Retinal pigment epithelial cell (primary cell): ENCODE measurements at regions not wholly inside any gene's neighbourhood (a gene's known extent, or its start where the extent isn't known, plus 50 kb on each side); places are given as distances from the start of the nearest gene placed in this dataset.

ENCODE experiments used
- DNase-seq: peaks from one replicate; pipeline ENCODE4 v3.0.0-alpha.2; 2010; ENCODE audit warnings: low read depth
- H3K4me3 ChIP-seq: 2 replicates; pipeline ENCODE4 v1.5.1; 2011; ENCODE audit warnings: mild to moderate bottlenecking, low read length, control low read depth, moderate library complexity
- TF ChIP-seq, protein P1 (sequence below): conservative IDR thresholded peaks from 2 replicates; pipeline ENCODE4 v1.5.1; 2011; ENCODE audit warnings: low read depth, low read length, control low read depth, inconsistent platforms

DNA sequence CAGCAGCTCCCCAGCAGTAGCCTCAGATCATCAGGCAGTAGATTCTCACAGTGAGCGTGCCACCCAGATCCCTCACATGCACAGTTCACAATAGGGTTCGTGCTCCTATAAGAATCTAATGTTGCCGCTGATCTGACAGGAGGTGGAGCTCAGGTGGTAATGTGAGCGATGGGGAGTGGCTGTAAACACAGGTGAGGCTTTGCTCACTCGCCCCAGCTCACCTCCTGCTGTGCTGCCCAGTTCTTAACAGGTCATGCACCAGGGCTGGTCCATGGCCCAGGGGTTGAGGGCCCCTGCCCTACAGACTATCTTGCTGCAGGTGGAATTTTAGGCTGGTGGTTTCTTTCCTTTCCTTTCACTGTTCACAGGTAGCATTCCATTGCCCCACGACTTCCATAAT is 100.2 kb downstream of the MRPL36 start:
- DNase-seq, result no peak
- TF ChIP-seq, protein P1, sequence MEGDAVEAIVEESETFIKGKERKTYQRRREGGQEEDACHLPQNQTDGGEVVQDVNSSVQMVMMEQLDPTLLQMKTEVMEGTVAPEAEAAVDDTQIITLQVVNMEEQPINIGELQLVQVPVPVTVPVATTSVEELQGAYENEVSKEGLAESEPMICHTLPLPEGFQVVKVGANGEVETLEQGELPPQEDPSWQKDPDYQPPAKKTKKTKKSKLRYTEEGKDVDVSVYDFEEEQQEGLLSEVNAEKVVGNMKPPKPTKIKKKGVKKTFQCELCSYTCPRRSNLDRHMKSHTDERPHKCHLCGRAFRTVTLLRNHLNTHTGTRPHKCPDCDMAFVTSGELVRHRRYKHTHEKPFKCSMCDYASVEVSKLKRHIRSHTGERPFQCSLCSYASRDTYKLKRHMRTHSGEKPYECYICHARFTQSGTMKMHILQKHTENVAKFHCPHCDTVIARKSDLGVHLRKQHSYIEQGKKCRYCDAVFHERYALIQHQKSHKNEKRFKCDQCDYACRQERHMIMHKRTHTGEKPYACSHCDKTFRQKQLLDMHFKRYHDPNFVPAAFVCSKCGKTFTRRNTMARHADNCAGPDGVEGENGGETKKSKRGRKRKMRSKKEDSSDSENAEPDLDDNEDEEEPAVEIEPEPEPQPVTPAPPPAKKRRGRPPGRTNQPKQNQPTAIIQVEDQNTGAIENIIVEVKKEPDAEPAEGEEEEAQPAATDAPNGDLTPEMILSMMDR, result no peak
- no peak overlapping the region for H3K4me3 ChIP-seq

DNA sequence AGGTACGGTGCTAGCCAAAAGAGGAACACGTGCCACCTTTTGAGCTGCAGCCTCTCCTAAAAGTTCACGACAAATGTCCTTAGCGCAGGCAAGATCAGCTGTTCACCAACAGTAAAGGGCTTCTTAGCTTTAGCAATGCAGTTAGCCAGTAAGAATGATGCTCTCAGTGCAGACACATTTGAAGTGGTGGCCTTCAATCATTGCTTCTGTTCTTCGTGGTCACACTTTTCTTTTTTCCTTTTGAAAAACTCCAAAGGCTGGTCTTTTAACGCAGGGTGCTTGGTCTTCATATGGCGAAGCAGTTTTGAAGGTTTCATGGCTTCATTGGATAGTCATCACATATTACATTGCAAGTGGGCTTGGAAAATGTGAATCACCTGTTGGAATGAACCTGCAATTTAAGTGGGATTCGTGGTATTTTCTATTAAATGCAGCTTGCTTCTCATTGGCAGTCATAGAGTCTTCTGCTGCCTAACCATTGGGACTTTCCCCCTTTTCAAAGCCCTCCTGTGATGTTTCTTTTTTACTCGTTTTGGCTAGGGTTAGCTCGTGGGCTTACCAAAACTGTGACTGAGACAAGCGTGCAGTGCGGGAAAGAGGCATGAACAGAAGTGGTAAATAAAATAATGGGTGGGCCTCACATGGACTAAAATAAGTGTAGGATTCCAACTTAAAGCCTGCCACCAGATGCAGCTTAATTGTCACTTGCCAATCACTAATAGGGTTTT is 100.9 kb downstream of the MRPL36 start:
- no peak overlapping the region for H3K4me3 ChIP-seq
- TF ChIP-seq, protein P1, result no peak

DNA sequence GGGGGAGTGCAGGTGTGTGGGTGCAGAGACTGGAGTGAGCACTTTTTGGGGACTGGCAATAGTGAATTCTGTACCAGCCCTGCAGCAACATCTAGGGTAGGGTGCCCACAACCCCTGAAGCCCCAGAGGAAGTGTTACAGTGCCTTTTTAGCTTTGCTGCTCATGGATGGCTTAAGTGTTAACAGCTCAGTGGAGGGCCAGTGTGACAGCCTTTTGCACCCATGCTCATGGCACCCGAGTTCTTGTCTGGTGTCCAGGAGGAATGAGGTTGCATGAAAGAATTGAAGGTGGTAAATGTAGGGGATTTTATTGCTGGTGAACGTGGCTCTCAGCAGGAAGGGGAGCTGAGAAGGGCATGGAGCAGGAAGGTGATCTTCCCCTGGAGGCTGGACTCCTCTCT is 107.3 kb downstream of the MRPL36 start:
- no peak overlapping the region for H3K4me3 ChIP-seq
- no peak for DNase-seq
- TF ChIP-seq, protein P1, result no peak

More for the DNA sequence above, 100.9 kb downstream of the MRPL36 start:
- no peak for DNase-seq

DNA sequence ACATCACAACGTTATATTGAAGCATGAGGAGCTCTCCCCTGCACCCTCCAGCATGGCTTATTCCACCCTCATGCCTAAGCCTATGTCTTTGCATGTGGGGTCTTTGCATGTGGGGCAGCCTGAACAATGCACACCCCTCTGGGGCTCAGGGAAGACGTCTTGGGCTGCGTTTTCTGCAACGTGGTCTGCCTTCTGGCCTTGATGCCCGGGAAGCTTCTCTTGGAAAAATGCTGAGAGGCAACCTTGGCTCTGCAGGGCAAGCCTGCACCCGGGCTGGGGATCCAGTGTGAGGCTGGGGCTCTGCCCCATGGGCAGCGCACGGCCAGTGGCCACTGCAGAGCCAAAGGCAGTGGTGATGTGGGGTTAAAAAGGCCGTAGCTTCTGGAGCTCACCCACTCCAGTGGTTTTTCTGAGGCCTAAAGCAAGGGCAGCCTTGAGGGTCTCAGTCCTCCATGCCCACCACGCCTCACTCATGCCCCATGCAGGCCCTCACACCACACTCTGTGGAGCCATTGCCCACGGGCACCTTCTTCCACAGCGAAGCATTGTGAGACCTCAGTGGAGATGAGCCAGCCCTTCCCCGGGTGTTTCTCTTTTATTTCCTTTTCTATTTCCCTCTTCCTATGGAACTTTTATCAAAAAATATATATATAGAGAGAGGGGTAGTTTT is 112.2 kb downstream of the MRPL36 start:
- H3K4me3 ChIP-seq, result no peak overlapping the region
- TF ChIP-seq, protein P1, result no peak
- no peak for DNase-seq

DNA sequence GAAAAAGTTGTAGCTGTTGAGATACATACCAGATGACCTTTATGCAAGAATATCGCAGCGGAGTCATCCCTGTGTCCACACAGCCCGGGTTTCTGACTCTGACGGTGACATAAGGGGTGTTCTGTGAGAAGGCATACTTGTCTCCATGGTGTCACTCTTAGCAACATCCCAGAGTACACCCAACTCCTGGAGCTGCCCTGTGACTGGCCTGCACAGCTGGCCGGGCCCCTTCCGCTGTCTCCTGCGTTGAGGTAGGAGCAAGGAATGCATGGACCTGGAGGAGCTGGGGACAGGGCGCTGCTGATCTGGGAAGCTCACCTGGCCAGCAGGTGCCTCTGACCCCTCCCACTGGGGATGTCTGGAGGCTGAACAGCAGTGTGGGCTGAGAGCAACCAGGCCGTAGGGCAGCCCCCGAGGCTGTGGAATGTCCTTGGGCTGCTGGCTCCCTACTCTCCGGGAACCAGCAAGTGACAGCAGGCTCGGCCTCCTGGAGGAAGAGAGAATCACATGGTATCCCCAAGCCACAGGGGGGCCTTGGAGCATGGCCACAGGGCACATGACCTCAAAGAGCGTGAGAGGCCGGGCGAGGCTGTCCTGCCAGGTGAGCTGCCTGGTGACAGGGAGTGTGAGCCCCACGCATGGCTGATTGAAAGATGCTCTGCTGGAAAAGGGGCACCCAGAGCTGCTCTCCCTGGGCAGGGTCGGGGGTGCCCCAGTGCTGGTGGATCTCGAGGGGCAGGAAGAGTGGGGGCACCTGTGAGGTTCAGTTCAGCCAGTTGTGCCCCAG is 113.4 kb downstream of the MRPL36 start:
- no peak overlapping the region for H3K4me3 ChIP-seq
- TF ChIP-seq, protein P1, result no peak
- DNase-seq, result no peak

DNA sequence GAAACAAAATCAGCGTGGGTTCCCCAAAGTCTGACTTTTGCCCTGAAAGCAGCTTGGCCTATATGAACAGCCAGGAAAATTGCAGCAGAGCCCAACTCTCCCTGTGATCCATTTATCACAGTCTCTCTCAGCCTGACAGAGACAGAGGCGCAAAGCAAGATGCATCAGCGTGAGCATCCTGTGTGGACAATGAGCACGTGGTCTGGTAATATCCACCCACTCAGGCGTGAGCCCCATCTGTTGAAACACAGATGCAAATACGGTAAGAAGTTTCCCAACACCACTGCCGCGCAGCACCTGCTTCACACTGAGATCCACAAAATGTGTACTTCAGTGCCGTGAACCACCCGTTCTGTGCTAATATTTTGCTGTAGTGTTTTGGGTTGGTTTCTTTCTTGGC is 114.6 kb downstream of the MRPL36 start:
- H3K4me3 ChIP-seq, result no peak overlapping the region

More for the DNA sequence above, 114.6 kb downstream of the MRPL36 start:
- DNase-seq, result no peak
- TF ChIP-seq, protein P1, result no peak
